GM18519 (cell line): ENCODE measurements at regions not wholly inside any gene's neighbourhood (a gene's known extent, or its start where the extent isn't known, plus 50 kb on each side); places are given as distances from the start of the nearest gene placed in this dataset.
A peak's percentile ranks its signal among the peaks of the same experiment; 100 is the strongest.

Experiments
- ATAC-seq: cut with Tn5 transposase; IDR thresholded peaks from one replicate; pipeline ENCODE4 v1.9.1; 2021; ENCODE audit warnings: mild to moderate bottlenecking, moderate library complexity; ENCODE audit not compliant: unreplicated experiment, low FRiP score

DNA sequence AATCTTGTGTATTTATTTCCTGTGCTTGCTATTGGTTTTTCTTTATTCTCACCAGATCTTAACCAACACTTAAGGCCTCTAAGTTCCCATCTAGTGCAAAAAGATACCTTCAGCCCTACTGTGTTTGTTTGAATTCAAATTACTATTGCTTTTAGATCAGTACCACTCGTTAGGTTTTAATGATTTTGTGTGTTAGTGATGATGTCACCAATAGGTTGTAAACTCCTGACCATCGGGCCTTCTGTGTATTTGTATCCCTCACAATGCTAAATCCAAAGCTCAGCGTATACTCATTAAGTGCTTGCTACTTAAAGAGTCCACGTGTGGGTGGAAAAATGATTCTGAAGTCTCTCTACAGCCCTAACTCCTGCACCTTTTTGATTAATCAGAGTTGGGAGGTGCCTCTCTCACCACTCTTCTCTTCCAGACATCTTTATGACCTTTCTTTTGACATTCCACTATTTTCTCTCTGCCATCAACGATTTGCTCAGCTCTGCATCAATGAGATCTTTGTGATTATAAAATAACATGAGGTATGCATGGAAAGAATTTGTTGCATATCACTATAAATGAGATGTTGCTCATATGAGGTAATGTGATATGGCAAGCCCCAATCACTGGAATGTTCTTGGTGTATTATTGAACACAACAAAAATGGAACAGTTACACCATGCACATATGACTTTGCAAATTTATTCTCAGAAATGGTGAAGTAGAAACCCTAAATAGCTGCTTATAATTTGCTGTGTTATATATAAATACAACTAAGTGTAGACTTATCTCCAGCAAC lies 55.1 kb upstream of the LAMA2 start:
- ATAC-seq: no peak

DNA sequence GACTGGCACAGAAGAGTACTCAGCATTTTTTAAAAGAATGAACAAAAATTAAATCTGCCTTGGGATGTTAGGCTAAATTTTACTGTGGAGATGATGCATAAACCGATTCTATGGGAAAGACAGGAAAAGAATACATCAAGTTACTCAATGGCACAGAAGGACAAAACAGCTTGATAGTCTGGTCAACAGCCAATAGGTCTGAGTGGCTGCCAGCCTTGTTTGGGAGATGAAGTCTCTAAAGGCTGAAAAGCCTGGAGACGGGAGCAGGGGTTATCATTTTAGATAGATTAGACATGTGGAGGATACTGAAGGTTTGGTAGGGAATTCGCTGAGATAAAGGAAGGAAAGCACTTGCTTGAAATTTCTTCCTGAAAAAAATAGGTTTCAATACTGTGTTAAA lies 56.3 kb upstream of the LAMA2 start:
- no peak for ATAC-seq

DNA sequence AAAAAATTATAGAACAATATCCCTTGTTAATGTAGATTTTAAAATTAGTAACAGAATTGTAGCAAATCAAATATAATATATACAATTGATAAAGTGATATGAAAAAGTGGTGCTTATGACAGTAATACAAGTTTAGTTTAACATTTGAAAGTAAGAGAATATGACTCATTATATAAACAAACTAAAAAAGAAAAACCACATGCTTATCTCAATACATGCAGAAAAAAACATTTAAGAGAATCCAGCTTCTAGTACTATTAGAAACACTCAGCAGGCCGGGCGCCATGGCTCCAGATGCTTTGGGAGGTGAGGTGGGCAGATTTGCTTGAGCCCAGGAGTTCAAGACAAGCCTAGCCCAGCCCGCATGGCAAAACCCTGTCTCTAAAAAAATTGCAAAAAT lies 60.7 kb upstream of the LAMA2 start:
- ATAC-seq: no peak

DNA sequence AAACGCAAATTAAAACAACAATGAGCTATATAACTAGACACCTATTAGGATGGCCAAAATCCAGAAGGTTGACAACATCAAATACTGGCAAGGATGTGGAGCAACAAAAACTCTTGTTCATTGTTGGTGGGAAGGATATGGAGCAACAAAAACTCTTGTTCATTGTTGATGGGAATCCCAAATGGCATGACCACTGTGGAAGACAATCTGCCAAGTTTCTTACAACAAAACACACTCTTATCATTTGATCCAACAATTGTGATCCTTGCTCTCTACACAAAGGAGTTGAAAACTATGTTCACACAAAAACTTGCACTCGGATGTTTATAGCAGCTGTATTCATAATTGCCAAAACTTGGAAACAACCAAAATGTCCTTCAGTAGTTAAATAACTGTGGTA lies 61.8 kb upstream of the LAMA2 start:
- no peak for ATAC-seq

DNA sequence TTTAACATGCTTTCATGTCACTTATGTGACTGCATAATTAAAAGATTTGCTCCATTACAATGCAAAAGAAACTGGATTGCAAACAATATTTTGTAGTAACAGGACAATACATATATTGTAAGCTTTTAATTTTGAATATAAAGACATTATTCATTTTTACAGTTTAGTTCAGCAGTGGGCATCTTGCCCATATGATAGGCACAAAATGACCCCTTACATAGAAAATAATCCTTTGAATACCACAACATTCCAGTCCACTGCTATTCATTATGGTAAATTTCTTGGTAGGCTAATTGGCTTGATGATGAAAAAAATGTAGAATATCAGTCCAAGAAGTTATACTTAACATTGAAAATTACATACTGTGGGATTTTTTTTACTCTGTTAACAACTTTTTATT lies 74.1 kb upstream of the LAMA2 start:
- no peak for ATAC-seq

DNA sequence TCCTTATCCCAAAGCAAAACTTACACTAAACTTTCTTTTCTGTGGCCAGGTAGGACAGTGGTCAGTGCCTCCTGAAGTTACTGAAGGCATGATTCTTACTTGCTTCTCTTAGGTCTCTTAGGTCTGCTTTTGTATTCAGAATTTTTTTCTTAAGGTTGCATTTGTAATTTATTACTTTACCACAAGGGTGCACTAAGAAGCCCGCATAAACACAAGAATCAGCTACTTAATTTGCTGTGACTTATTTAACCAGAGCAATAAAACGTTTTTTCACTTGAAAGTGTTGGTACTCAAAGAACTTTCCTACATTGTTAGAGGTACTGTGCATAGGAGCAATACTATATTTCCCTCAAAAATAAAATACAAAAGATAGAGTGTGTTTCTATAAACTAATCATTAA lies 75.4 kb upstream of the LAMA2 start:
- peak; percentile 70 for ATAC-seq

DNA sequence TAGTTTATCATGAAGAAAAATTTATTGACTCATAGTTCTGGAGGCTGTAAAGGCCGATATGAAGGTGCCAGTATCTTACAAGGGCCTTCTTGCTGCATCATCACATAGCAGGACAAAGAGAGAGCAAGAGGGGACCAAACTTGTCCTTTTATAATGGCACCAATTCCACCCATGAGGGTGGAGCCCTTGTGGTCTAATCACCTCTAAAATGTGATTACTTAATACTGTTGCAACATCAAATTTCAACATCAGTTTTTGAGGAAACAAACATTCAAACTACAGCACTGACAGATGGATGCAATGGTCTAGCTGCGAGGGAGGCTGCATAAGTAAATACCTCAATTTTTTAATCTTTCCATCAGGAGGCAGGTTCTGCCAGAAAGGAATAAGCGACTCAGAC lies 76.7 kb upstream of the LAMA2 start:
- no peak for ATAC-seq

DNA sequence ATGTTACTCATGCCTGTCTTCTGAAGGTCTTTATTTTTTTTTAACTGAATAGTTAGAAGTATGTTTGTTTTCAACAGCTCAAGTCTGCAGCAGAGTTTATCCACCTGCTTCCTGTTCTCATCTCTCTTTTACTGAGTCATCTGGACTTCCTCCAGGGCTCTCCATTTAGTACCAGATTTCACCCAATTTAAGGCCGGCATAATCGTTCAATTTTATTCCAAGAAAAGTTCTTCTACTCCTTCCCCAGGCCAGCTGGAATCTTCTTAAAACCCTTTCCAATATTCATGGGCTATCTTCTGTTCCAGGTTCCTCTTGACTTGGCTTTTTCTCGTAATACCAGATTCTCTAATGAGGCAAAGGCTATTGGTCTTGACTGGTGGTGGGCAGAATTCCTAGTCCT lies 79.0 kb upstream of the LAMA2 start:
- ATAC-seq: no peak

DNA sequence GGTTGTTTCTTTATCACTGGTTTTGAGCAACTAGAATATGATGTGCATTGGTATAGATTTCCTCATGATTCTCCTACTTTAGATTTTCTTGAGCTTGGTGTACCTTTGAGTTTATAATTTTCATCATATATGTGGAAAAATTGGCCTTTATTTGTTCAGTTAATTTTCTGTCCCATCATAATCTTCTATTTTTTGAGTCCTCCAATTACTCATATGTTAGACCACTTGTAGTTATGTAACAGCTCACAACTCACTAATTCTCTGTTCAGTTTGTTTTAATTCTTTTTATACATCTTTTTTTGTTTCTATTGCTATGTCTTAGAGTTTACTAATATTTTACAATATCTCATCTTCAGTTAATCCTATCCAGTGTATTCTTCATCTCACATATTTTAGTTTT lies 81.3 kb upstream of the LAMA2 start:
- no peak for ATAC-seq

DNA sequence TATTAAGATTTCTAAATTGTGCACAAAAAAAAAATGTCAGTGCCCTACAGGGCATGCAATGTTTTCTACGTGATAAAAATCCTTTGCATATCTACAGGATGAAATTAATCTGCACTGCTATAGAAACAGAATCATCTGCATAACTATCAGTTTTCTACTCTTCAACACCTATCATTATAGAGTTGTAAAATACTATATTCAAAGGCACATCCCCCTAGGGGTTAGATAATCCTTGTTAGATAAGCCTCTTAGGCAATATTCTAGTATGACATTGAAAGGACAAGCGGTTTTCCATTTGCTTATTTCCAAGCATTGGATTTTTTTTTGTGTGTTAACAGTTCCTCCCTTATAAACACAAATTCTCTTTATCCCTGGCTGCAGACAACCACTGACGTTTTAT lies 98.7 kb upstream of the LAMA2 start:
- ATAC-seq: no peak

DNA sequence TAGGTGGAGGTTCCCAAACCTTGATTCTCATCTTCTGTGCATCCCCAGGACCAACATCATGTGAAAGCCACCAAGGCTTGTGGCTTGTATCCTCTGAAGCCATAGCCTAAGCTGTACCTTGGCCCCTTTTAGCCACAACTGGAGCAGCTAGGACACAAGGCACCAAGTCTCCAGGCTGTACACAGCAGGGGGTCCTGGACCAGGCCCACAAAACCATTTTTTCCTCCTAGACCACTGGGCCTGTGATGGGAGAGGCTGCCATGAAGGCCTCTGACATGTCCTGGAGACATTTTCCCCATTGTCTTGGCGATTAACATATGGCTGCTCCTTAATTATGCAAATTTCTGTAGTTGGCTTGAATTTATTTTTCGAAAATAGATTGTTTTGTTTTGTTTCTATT lies 114.8 kb upstream of the LAMA2 start:
- no peak for ATAC-seq

DNA sequence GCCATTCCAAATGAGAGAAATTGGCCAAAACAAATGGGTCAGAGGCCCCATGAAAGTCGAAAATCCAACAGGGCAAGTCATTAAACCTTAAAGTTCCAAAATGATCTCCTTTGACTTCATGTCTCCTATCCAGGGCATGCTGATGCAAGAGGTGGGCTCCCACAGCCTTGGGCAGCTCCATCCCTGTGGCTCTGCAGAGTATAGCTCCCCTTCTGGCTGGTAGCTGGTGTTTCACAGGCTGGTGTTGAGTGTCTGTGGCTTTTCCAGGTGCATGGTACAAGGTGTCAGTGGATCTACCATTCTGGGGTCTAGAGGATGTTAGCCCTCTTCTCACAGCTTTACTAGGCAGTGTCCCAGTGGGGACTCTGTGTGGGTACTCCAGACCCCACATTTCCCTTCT lies 115.2 kb upstream of the LAMA2 start:
- ATAC-seq: no peak

DNA sequence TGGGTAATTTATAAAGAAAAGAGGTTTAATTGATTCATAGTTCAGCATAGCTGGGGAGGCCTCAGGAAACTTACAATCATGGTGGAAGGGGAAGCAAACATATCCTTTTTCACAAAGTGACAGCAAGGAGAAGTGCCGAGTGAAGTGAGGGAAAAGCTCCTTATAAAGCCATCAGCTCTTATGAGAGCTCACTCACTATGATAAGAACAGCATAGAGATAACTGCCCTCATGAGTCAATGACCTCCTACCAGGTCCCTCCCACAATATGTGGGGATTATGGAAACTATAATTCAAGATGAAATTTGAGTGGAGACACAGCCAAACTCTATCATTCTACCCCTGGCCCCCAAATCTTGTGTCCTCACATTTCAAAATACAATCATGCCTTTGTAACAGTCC lies 115.8 kb upstream of the LAMA2 start:
- ATAC-seq: no peak

DNA sequence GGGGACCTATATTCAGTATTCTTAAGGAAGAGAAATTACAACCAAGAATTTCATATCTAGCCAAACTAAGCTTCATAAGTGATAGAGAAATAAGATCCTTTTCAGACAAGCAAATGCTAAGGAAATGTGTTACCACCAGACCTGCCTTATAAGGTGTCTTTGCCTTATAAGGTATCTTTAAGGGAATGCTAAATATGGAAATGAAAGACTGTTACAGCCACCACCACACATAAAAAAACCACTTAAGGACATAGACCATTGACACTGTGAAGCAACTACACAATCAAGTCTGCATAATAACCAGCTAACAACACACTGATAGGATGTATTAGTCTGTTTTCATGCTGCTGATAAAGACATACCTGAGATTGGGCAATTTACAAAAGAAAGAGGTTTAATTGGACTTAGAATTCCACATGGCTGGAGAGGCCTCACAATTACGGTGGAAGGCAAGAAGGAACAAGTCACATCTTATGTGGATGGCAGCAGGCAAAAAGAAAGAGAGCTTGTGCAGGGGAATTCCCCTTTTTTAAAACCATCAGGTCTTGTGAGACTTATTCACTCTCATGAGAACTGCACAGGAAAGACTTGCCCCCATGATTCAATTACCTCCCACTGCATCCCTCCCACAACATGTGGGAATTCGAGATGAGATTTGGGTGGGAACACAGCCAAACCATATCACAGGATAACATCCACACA lies 119.2 kb upstream of the LAMA2 start:
- no peak for ATAC-seq

DNA sequence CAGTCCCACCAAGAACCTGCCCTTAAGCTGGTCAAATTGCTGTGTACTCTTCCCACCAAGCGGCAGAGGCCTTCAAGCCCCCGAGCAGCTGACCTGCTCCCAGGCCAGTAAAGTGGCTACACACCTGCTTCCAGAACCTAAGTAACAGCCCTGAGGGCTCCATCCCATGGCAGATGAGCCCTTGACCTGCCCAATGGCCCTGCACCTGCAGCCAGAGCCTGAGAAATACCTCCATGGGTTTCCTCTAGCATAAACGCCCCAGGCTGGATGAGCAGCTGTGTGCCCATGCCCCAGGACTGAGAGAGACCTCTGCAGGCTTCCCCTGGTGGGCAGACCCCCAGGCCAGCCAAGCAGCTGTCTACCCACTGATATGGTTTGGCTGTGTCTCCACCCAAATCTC lies 123.0 kb upstream of the LAMA2 start:
- no peak for ATAC-seq

DNA sequence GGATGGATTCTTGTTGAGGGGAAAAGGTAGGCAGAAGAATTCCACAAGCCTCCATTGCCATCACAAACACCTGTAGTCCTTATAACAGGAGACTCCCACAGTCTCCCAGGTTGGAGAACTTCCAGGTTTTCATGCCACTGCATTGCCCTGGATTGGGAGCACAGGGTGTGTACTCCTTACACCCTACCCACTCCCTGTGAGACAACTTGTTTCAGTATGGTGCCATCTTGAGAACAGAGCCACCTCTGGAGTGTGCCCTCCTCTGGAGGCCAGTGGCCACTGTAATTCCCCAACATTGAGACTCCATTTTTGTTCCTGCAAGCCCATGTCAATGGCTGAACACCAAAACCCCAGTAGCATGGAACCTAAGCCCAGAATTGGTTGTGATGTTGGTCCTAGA lies 123.5 kb upstream of the LAMA2 start:
- no peak for ATAC-seq

DNA sequence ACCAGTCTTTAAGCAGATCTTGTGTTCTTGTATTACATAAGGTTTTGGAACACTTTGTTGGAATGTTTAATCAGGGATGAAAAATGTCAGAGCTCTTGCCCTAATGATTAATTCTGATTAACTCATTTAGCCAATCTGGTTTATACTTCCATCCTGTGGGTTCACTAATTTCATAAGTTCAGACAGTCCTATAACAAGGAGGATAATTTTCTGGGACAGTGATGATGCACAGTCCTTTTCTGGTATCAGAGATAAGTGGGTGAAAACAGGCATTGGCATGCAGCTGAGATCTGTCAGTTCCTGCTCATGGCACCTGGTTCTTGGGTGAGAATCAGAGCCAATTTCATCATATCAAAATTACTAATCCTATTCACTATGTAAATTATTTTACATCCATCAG lies 125.0 kb upstream of the LAMA2 start:
- ATAC-seq: no peak

DNA sequence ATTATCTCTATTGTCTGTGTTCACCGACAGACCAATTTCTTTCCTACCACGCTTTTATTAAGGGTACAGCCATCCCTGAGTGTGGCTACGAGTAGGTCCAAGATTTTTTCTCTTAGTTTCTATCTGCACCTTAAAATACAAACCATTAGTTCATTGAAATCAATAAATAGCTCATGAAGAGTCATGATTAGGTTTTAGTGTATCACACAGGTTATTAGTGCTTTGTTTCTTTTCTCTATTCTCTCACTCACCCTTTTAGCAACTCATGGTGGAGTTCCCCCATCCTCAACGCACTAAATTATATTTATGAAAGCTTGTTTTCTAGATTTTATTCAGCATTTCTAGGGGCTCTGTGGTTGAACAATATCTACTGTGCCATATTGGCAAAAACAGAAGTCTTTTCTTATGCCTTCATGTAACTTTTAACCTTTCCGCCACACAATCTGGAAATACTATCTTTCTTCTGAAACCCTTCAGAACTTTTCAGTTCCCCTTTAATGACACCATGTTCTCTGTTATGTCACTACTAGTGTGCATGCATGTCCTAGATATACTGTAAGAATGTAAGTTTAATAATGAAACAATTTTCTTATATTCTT lies 128.2 kb upstream of the LAMA2 start:
- ATAC-seq: peak; percentile 97

DNA sequence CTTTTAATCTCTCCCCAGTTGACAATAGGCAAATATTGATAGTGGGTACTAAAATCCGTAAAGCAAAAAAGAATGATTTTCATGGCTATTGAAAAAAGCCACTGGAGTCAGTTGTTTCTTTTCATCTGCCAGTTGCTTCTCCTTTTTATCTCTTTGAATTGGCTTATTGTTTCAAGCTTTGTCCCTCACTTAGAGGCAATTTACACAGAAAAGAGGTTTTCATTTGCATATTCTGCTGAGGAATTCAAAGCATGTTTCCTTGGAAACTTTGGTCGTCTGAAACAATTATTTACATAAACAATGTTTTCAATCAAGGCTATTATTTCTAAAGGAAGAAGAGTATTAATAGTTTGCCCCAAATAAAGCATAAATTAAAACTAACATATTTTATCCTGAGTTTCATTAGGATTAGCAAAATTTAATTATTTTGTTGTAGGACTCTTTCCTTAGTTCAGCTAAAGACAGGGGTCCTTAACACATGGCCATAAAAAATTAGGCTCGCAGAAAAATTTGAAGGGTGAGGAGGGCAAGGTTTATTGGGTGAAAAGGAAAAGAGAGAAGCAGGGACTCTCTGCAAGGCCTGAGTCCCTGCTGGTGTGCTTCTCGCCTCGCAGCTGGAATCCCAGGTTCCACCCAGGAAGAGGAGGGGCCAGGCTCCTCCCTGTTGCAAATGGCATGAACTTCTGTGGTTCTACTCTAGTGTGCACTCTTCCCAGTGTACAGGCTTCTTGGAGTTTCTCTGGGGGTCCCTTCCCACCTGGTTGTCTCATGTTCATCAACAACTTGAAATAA lies 138.8 kb upstream of the LAMA2 start:
- no peak for ATAC-seq

DNA sequence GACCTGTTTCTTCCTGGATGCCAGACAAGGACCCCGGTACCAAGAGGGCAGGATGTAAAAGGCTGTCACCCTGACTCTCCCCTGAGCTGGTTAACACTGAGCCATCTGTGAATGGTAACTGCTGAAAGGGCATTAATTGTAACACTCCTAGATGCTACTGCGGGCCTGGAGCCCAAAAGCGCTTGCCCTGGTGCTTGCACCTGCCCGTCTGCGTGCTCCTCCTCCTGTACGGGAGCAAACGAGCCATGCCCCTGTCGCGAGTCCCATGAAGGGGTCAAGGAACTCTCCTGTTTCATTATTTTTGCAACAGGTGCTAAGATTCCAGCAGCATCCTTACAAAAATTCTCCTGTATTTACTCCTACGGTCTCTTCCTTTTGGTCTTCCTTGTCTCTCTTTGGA lies 140.0 kb upstream of the LAMA2 start:
- ATAC-seq: no peak

DNA sequence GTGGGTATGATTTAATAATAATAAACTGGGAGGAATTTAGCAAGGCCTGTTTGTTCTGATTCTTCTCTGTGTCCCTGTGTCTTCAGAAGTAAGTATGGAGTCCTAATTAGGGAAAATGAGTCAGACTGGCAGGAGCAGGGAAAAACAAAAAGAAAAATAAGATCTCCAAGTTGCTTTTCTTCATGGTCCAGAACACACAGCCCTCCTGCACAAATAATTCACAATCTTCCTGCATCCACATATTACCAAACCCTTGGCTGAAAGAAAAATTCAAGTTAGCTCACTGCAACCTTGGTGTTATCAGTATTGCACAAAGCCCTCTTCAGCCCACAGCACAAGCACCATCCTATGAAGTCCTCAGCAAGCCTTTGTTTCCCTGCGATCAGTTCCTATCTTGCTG lies 142.0 kb upstream of the LAMA2 start:
- ATAC-seq: no peak
